ENCODE measurements at regions not wholly inside any gene's neighbourhood (a gene's known extent, or its start where the extent isn't known, plus 50 kb on each side); places are given as distances from the start of the nearest gene placed in this dataset.

DNA sequence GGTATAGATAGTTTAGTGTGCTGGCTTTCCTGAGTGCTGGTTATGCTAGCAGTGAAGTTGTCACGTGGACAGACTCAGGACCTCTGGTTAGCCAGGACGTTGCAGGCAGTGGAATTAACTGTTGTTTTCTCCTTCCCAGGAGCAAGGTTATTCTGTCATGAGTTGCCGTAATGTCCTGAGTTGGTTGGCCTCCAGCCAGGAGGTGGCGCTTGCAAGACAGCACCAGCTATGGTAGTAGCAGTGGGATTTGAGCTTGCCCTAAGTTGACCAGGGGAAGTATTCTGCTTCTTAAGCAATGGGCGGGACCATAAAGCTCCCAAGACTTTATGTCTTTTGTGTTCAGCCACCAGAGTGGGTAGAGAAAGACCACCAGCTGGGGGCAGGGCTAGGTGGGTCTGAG is 240.7 kb upstream of the DNAJC19 start:
- TF ChIP-seq ZNF274 (IDR thresholded peaks at IDR 0.05; ENCODE audit: low read depth, low read length) (no peak), YY1 (IDR thresholded peaks at IDR 0.05; ENCODE audit: insufficient read depth, insufficient read length) (no peak), SUZ12 (IDR thresholded peaks at IDR 0.05; ENCODE audit: extremely low read depth, insufficient read depth, insufficient read length) (no peak)

Measured in NT2/D1 (cell line).